HG03442 (cell line): ENCODE measurements at regions not wholly inside any gene's neighbourhood (a gene's known extent, or its start where the extent isn't known, plus 50 kb on each side); places are given as distances from the start of the nearest gene placed in this dataset.

Experiments used
- ATAC-seq: cut with Tn5 transposase; IDR thresholded peaks from one replicate; pipeline ENCODE4 v1.9.1; 2021; ENCODE audit warnings: mild to moderate bottlenecking, moderate library complexity; ENCODE audit not compliant: unreplicated experiment

DNA sequence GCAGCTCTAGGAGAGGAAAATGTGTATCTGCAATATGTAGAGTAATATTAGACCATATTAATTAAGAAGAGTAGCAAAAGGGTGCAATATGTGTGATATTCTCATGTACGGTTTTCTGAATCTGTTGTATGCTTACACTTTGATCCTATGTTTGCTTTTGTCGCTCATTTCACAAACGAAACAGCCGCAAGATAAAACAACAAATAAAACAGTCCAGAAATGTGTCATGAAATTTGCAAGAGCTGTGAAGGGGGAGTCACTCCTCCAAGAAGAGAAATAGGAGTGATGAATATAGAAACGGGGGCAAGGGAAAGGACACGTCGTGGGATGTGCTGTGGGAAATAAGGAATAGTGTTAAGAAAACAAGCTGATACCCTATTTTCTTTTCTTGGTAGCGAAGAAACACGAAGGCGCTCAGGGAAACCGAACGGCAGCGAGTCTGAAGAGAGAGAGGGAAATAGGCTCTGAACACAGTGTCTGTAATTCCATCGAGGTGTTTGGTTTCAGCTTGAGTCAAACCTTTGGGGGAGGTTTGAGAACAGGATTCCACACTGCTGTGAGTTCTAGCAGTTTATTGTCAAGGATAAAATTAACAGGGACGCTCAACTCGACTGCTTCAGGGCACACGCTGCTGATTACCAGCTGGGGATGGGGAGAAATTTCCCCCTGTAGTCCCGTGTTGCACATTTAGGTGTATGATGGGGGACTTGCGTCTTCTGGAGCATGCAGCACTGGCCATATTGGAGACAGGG is 595.6 kb upstream of the TENM3 start:
- no peak for ATAC-seq

DNA sequence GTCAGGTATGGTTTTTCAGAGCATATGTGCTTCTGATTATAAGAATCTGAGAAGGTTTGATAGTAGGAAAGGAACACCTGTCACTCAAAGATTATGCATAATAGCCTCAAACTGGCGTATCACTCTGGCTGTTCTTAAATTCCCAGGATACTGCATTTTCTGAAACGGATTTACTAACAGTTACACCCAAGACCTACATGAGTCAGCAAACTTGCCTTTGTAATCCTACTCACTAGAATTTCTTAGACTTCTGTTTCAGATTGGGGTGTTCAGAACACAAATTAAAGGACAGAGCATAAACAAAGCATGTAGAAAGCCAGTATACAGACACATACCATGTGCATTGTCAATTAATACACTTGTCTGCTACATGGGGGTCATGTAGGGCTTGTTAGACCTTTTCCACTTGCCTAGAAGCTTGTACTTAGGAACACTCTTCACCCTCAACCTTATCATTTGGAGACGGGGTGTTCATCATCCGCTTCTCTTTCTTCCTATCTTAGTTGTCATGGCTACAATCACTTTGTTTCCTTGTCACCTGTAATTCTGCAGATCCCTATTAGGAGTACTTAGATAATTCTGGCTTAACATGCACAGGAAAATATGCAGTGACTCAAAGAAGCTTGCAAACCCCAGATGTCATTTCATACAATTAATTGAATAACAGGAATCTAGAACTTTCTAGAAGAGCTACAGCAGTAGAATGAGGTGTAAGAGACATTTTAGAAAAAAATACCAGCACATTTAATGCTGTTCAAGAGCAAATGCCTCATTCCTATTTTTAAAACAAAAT is 593.0 kb upstream of the TENM3 start:
- ATAC-seq: no peak

- ATAC-seq: no peak
Observed at GRCh38 chr4:181656748-181657147, 586.5 kb upstream of the TENM3 start.

GRCh38 chr4:181659202-181659601 is 584.0 kb upstream of the TENM3 start:
- ATAC-seq: no peak

DNA sequence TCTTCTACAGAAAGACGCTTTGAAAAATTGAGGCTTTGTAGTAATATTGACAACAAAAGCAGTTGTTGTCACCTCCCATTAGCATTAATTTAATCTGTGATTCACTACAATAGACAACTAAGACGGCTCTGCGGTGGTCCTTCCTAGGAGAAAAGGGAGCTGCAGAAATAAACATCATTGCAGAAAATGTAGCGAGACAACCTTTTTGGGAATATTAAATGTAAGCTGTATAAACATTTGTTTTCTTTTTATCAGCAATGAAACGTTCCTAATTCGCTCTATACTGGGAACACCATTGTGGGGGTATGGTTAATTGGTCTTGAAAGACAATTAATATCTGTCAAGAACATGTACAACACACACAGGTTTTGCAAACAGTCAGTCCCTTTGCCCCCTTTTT is 583.3 kb upstream of the TENM3 start:
- no peak for ATAC-seq

- no peak for ATAC-seq
Observed at GRCh38 chr4:181661090-181661489, 582.1 kb upstream of the TENM3 start.

DNA sequence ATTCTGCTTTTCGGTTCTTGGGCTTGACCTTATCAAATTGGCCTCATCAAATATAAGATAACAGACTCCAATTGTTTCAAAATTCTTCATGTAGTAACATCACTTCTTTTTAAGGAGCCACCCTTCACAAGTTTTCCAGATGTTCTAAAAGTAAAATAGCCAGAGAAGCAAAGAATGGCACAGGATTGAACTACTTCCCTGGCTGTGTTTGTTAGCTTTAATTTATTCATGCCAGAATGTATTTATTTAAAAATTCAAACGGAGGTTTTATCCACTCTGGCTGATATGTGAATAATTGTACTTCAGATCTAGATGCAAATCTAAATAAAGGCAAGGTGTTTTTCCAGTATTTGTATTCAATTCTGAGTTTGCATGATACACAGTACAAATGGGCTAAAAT is 581.3 kb upstream of the TENM3 start:
- no peak for ATAC-seq

DNA sequence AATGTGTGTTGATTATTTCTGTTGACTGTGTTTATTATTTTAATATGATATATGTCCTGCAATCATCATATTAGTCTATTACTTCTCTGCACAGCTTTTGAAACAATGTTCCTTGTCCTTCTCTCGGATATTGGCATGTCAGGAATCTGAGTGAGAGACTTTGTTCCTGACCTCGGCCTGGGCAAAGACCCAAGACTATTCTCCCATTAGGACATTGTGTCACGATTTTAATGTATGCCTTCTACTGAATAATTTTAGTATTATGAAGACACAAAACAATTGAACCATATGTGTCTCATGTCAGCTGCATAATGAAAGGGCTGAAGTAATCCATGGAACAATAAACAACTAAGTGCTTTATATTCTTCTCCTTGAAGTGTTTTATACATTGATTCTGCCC is 580.8 kb upstream of the TENM3 start:
- ATAC-seq: no peak

DNA sequence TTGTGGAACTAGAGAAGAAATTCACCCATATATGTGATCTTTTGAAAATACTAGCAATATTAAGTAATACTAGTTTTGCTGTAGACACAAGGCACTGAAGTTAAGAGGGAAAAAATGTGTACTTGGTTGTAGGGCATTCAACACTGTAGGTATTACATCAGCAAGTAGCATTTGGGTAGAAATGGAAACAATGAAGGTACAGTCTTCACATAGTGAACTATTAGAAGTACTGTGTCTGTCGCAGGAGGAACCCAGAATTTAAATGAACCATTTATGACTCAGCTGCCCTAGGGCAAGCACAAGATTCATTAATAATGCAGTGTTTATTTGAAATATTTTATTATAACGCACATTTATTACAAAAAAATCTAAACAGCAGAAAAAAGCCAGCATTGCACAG is 572.7 kb upstream of the TENM3 start:
- ATAC-seq: no peak

- ATAC-seq: no peak
Observed at GRCh38 chr4:181671672-181672071, 571.5 kb upstream of the TENM3 start.

DNA sequence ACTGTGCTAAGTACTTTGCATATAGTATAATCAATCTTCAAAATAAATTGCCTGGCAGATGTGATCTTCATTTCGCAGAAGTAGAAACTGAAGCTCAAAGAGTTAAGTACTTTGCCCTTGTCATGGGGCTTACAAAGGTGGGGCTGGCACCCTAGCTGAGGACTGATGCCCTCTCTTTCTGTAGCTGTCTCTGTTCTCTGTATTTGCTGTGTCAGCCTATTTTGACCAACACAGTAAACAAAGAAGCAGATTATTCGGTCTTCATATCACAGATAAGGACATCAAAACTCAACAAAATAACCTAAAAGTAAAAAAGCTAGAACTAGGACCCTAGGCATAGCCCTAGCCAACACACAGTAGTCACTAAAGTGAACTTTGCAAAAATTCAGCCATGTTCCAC is 570.5 kb upstream of the TENM3 start:
- ATAC-seq: no peak

DNA sequence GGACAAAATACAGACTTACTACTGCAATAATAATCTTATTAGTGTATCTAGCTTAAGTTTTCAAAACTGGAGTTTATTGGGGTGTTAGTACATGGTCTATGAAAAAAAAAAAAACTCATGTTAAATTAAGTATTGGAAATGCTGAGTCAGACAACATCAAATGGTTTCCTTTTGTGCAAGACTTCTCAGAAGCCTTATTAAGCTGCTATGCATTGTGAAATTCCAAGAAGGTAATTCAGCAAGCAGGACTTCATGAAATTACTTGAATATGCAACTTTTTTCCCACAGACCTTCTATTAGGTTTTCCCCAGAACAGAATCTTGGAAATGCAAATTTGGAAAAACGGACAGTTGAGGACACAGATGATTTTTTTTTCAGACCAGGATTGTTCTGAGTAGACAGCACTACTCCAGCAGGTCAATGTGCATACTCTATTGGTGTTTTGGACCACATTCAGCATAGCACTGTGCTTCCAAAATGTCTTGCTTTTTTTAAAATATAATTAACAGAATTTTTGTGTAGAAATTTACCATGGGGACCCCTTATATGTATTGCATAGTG is 568.8 kb upstream of the TENM3 start:
- ATAC-seq: no peak

DNA sequence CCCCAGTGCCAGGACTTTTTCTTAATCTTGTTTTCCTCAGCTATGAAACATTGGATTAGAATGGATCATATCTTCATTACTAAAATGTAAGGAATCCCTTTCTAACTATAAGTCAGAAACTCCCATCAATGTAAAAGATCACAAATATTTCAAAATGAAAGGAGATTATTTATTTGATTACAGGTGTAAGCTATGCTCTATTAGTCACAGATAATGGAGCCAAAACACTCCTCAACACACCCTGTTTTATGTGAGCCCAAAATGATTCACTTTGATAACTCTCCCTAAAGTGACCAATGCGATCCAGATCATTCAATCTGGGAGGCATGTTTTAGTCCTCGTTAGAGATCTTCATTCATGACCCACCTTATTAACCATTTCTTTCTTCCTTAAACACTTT is 566.7 kb upstream of the TENM3 start:
- no peak for ATAC-seq

- no peak for ATAC-seq
Observed at GRCh38 chr4:181677201-181677600, 566.0 kb upstream of the TENM3 start.

DNA sequence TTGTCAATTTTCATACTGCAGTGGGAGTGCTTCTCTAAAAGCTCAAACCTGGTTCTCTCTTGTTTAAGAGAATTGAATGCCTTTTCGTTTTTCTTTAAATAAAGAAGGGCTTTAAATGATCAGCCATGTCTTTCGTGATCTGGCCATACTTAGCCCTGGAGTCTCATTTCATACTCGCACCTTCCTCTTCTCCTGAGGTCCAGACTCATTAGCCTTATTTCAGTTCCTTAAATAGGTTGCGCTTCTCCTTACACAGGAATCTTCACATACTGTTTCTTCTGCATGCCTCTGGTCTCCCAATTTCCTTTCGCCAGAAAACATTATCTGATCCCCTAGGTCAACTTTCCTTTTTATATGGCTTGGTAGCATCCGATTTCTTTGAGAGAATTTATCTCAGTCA is 565.6 kb upstream of the TENM3 start:
- ATAC-seq: no peak

DNA sequence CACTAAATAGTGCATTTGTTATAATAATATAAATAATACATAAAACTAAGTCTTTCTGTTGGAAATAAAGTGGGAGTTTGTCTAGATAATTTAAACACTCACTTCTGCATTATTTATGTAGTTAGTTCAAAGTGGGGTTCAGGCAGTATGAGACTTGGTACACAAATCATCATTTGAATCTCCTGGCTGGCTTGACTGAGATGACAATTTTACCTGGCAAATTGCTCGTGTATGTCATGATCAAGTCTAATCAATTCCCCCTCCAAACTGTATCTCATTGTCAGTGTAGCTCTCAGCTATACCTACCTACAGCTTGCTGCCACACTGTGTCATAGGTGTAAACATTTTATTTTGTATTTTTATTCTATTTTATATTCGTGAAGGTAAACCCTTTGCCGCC is 563.4 kb upstream of the TENM3 start:
- ATAC-seq: no peak

DNA sequence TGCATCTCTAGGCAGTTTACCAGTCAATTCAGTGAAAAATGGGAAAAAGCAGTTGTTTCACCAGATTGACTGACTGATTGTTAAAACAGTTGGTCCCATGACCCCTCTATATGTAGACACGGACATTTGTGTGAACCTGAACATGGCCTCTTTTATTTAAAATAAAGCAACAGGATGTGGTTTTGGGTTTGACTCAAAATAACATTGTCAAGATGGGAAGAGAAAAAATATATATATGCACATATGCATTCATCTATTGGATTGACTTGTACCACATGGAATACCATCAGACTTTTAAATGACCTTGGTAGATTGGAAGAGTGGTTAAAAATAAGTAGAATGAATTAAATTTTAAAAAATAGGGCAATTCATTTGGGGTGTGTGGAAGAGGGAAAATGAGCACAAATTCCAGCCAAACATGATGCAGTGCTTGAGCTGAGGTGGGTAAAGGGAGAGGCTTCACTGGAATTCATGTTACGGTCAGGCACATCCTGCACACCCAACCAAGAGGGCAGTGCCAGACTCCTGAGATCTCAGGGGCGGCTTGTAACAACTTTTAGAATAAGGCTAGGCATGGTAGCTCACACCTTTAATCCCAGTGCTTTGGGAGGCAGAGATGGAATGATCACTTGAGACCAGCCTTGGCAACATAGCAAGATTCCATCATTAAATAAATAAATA is 560.7 kb upstream of the TENM3 start:
- no peak for ATAC-seq

GRCh38 chr4:181684310-181684709 is 558.9 kb upstream of the TENM3 start:
- ATAC-seq: no peak

GRCh38 chr4:181685461-181685860 is 557.7 kb upstream of the TENM3 start:
- no peak for ATAC-seq

DNA sequence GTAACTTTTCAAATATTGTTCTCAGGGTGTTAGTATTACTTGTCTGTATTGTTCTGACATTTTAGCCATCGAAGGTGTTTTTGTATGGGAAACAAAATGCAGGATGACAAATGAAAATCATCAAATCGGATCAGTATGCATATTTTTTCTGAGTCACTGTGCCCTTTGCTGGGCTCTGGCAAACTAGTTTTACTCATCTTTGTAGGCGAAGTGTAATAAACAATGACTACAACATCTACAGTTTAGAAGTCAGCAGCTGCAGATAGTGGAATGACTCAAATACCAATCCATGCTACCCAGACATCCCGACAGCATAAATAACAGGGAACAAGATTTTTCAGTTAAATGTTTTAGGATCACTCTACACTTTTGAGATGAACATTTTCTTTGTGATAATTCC is 557.3 kb upstream of the TENM3 start:
- no peak for ATAC-seq

DNA sequence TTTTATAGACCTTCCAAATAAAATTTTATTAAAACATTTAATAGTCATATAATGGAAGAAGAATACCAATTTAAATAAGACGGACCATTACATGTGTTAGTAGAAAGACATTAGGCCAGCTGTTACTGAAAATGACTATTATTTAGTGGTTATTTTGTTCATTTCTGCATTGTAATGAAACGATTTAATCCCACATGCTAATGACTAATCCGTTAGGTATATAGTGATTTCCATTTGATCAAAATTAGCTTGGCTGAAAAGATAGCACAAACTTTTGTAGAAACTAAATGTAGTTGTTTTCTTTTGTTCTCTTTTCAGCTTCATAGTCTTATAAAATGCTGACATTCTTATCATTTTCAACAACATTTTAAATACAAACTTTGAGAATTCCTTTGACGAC is 556.1 kb upstream of the TENM3 start:
- no peak for ATAC-seq

GRCh38 chr4:181688432-181688831 is 554.8 kb upstream of the TENM3 start:
- ATAC-seq: no peak
